Neuron (in vitro differentiated cells): ENCODE measurements at regions not wholly inside any gene's neighbourhood (a gene's known extent, or its start where the extent isn't known, plus 50 kb on each side); places are given as distances from the start of the nearest gene placed in this dataset.

ENCODE experiments used
- H2AFZ ChIP-seq: one replicate; pipeline ENCODE4 v1.6.1; 2013; ENCODE audit warnings: low read depth, mild to moderate bottlenecking, inconsistent platforms, low read length, moderate library complexity
- H3K27me3 ChIP-seq: one replicate; pipeline ENCODE4 v1.6.1; 2013; ENCODE audit warnings: low read length; ENCODE audit not compliant: insufficient read depth
- H3K36me3 ChIP-seq: one replicate; pipeline ENCODE4 v1.6.1; 2013; ENCODE audit warnings: low read length; ENCODE audit not compliant: insufficient read depth
- H3K4me1 ChIP-seq: one replicate; pipeline ENCODE4 v1.6.1; 2013; ENCODE audit warnings: low read length; ENCODE audit not compliant: insufficient read depth
- H3K4me3 ChIP-seq: 2 replicates; pipeline ENCODE4 v1.5.1; 2013; ENCODE audit warnings: mild to moderate bottlenecking, low read length, moderate library complexity
- H3K9me3 ChIP-seq: one replicate; pipeline ENCODE4 v1.6.1; 2013; ENCODE audit warnings: low read length

DNA sequence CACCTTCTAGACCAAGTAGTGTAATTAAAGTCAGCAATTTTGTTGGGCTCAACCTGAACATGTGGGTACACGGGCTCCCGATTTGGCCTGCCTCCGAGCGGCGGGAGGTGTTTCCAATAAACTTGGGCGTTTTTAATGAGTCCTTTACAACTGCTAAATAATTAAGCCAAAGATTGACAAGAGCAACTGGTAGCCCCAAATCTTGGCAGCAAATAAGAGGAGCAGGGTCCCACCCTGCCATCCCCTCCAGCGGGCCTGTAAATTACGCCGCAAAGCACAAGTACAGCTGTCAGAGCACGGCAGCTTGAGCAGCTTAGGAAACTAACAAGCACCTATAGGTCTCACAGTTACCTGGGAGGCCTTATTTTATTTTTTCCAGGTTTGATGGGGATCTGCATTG, 217.1 kb downstream of the BMP7 start:
- no peaks in the 10 kb centered on the region for H3K36me3 ChIP-seq
- no peak overlapping the region for H3K4me3 ChIP-seq
- no peaks in the 10 kb centered on the region for H3K9me3 ChIP-seq
- no peaks in the 10 kb centered on the region for H3K4me1 ChIP-seq
- H2AFZ ChIP-seq, result no peak overlapping the region
- peaks cover 3% of the 10 kb centered on the region for H3K27me3 ChIP-seq

- Histone ChIP-seq H3K4me3 (no peak overlapping the region), H2AFZ (no peak overlapping the region), H3K27me3 (peaks cover 3% of the 10 kb centered on the region), H3K4me1 (no peaks in the 10 kb centered on the region), H3K36me3 (no peaks in the 10 kb centered on the region), H3K9me3 (no peaks in the 10 kb centered on the region)
Measured at GRCh38 chr20:57051096-57051495, 215.3 kb downstream of the BMP7 start.

- Histone ChIP-seq H2AFZ (no peak overlapping the region), H3K4me1 (no peaks in the 10 kb centered on the region), H3K9me3 (no peaks in the 10 kb centered on the region)
Measured at GRCh38 chr20:57053067-57053466, 213.4 kb downstream of the BMP7 start.

DNA sequence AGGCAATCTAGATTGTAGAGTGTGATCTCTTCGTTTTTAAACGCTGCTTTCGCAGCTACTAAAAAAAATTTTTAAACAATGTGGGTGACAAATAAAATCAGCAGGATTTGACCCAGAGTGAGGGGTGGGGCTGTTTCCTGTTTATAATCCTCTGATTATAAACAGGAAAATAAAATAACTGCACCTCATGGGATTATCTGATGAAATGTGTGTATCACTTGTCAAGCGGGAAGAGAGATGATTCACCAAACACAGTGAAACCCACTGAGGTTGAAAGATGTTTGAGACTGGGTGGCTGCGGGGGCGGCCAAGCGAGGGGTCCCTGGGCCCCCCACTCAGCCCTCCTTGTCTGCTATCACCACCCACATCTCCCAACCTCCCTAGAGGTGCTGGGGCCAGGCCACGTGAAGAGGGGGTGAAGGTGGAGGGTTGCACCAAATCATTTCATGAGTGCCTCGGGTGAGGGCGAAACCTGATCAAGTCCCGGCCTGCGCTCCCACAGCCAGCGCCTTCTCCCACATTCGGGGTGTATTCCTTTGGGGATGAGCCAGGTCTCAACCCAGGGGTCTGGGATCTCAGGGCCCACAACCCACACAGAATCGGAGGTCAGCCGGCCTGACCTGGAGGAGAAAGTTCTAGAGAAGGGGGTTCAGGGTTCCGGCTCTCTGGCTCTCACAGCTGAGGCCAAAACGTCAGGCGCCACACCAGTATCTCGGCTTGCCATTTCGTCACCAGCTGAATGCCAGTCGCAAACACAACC, 212.5 kb downstream of the BMP7 start:
- H3K4me1 ChIP-seq, result no peaks in the 10 kb centered on the region

More at GRCh38 chr20:57053067-57053466, 213.4 kb downstream of the BMP7 start:
- H3K4me3 ChIP-seq, result no peak overlapping the region
- H3K36me3 ChIP-seq, result no peaks in the 10 kb centered on the region
- peaks cover 3% of the 10 kb centered on the region for H3K27me3 ChIP-seq

GRCh38 chr20:57055345-57055744, 211.1 kb downstream of the BMP7 start:
- H3K36me3 ChIP-seq, result no peaks in the 10 kb centered on the region
- H3K4me1 ChIP-seq, result no peaks in the 10 kb centered on the region
- H3K9me3 ChIP-seq, result no peaks in the 10 kb centered on the region
- no peak overlapping the region for H2AFZ ChIP-seq
- no peak overlapping the region for H3K4me3 ChIP-seq
- H3K27me3 ChIP-seq, result peaks cover 3% of the 10 kb centered on the region

More for the DNA sequence above, 212.5 kb downstream of the BMP7 start:
- H3K9me3 ChIP-seq, result no peaks in the 10 kb centered on the region
- H3K36me3 ChIP-seq, result no peaks in the 10 kb centered on the region
- no peak overlapping the region for H2AFZ ChIP-seq
- H3K27me3 ChIP-seq, result peaks cover 3% of the 10 kb centered on the region
- H3K4me3 ChIP-seq, result no peak overlapping the region

DNA sequence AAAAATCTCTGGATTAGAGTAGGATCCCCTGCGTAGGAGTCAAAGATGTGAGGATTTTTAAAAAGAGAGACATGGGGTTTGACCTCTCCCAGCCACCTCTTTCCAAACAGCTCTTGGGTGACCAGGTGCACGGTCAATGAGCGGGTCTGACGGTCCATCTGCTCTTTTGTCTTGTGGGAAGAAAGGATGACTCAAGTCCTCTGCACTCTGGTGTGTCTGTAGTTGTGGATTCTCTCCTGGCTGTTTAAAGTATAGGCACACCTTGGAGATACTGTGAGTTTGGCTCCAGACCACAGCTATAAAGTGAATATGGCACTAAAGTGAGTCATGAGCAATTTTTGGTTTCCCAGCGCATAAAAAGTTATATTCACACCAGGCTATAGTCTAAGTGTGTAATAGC, 209.8 kb downstream of the BMP7 start:
- Histone ChIP-seq H3K27me3 (peaks cover 4% of the 10 kb centered on the region), H3K9me3 (no peaks in the 10 kb centered on the region), H3K4me1 (no peaks in the 10 kb centered on the region), H3K4me3 (no peak overlapping the region), H2AFZ (no peak overlapping the region), H3K36me3 (no peaks in the 10 kb centered on the region)

GRCh38 chr20:57059055-57059596, 207.3 kb downstream of the BMP7 start:
- H3K27me3 ChIP-seq, result peaks cover 14% of the 10 kb centered on the region
- no peak overlapping the region for H2AFZ ChIP-seq
- H3K9me3 ChIP-seq, result no peaks in the 10 kb centered on the region
- no peaks in the 10 kb centered on the region for H3K36me3 ChIP-seq
- H3K4me1 ChIP-seq, result no peaks in the 10 kb centered on the region
- no peak overlapping the region for H3K4me3 ChIP-seq

- Histone ChIP-seq H3K9me3 (no peaks in the 10 kb centered on the region), H3K27me3 (peaks cover 17% of the 10 kb centered on the region), H2AFZ (no peak overlapping the region), H3K36me3 (no peaks in the 10 kb centered on the region), H3K4me3 (no peak overlapping the region), H3K4me1 (no peaks in the 10 kb centered on the region)
Measured at GRCh38 chr20:57060407-57061050, 205.9 kb downstream of the BMP7 start.

- peaks cover 24% of the 10 kb centered on the region for H3K27me3 ChIP-seq
- no peaks in the 10 kb centered on the region for H3K4me1 ChIP-seq
- H3K4me3 ChIP-seq, result no peak overlapping the region
- H3K9me3 ChIP-seq, result no peaks in the 10 kb centered on the region
- no peaks in the 10 kb centered on the region for H3K36me3 ChIP-seq
- H2AFZ ChIP-seq, result no peak overlapping the region
Measured at GRCh38 chr20:57061051-57061900, 205.2 kb downstream of the BMP7 start.

DNA sequence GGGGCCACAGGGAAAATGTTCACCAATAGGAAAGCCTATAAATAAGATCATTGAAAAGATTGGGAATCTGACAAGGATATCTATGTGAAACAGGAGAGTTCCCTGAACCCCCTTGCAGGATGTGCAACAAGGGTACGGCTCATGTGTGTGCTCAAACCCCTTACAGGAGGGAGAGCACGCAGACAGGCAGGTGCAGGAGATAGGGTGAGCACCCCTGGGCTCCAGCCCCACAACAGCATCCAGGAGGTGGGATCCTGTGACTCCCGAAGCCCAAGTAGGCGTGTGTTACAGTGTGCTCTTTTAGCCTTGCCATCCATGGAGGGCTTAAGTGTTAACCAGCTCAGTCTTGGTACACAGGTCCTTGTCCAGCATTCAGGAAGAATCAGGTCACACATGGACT, 204.2 kb downstream of the BMP7 start:
- Histone ChIP-seq H3K9me3 (no peaks in the 10 kb centered on the region), H3K36me3 (no peaks in the 10 kb centered on the region), H3K27me3 (peaks cover 27% of the 10 kb centered on the region), H3K4me3 (no peak overlapping the region), H3K4me1 (no peaks in the 10 kb centered on the region), H2AFZ (no peak overlapping the region)

GRCh38 chr20:57062696-57063270, 203.7 kb downstream of the BMP7 start:
- Histone ChIP-seq H2AFZ (no peak overlapping the region), H3K4me3 (no peak overlapping the region), H3K36me3 (no peaks in the 10 kb centered on the region), H3K27me3 (peaks cover 29% of the 10 kb centered on the region), H3K4me1 (no peaks in the 10 kb centered on the region), H3K9me3 (no peaks in the 10 kb centered on the region)

DNA sequence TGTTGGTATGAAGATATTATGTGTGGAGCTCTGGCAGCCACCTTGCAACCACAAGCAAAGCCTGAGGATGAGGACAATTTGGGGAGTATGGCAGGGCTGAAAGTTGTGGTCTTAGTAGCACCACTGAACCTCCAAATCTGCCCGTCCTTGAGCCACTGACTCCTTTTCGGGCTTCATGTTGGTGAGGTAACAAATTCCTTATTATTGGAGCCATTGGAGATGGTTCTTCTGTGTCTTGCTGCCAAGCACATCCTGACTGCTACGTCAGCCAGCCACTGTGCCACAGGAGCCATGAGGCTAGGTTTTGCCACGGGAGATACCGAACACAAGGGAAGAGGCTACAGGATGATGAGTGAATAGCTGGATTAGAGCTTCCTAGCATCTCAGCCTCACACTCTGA, 201.6 kb downstream of the BMP7 start:
- Histone ChIP-seq H3K4me1 (peaks cover under 1% of the 10 kb centered on the region), H3K4me3 (no peak overlapping the region), H2AFZ (no peak overlapping the region), H3K27me3 (peaks cover 36% of the 10 kb centered on the region), H3K36me3 (no peaks in the 10 kb centered on the region), H3K9me3 (no peaks in the 10 kb centered on the region)
